Liver (tissue), 3 donors: ENCODE measurements at regions not wholly inside any gene's neighbourhood (a gene's known extent, or its start where the extent isn't known, plus 50 kb on each side); places are given as distances from the start of the nearest gene placed in this dataset.
A peak's percentile ranks its signal among the peaks of the same experiment; 100 is the strongest.

Experiments used
- ATF3 ChIP-seq: IDR thresholded peaks from 2 replicates; pipeline ENCODE4 v1.6.1; 2016; ENCODE audit warnings: antibody characterized with exemption
- CTCF ChIP-seq: fragments of 150-350 bp; IDR thresholded peaks from 2 replicates; pipeline ENCODE4 v1.5.1; 2017; ENCODE audit warnings: improper control_type of control experiment, low read depth, low read length; ENCODE audit not compliant: missing input control
- RAD21 ChIP-seq, 2 donors: IDR thresholded peaks; 2 replicates each; pipeline ENCODE4 v1.6.1; 2016; ENCODE audit warnings: antibody characterized with exemption in 2 of 2, mild to moderate bottlenecking in 2 of 2
- SP1 ChIP-seq: IDR thresholded peaks from 2 replicates; pipeline ENCODE4 v1.6.1; 2018; ENCODE audit warnings: antibody characterized with exemption, mild to moderate bottlenecking
- TAF1 ChIP-seq: conservative IDR thresholded peaks from 2 replicates; pipeline ENCODE4 v1.6.1; 2016; ENCODE audit warnings: antibody characterized with exemption, mild to moderate bottlenecking
- donor health status: healthy.
- donor health status: healthy.

GRCh38 chr12:107607464-107608392 lies 77.9 kb upstream of the PWP1 start:
- TF ChIP-seq CTCF = peak; percentile 87
- TF ChIP-seq RAD21 (IDR thresholded peaks at IDR 0.05) = peak; percentile 94 to 96
- no peak for TF ChIP-seq TAF1
- no peak for TF ChIP-seq ATF3
- no peak for TF ChIP-seq SP1
